ENCODE measurements at regions not wholly inside any gene's neighbourhood (a gene's known extent, or its start where the extent isn't known, plus 50 kb on each side); places are given as distances from the start of the nearest gene placed in this dataset.

- TF ChIP-seq POLR2A (IDR thresholded peaks at IDR 0.05; ENCODE audit: low read depth, low read length) (no peak), POLR2AphosphoS5 (IDR thresholded peaks at IDR 0.05; ENCODE audit: low read length) (no peak), MAX (IDR thresholded peaks at IDR 0.05; ENCODE audit: low read depth, low read length) (no peak), TAF1 (IDR thresholded peaks at IDR 0.05; ENCODE audit: borderline replicate concordance, low read depth, low read length) (no peak), CTCF (IDR thresholded peaks at IDR 0.05 in 2 of 3, conservative IDR thresholded peaks at IDR 0.05 in 1 of 3; ENCODE audit: control insufficient read depth in 2 of 3, extremely low read depth in 1 of 3, insufficient read depth in 1 of 3, low read depth in 3 of 3, low read length in 3 of 3) (no peak), HDAC6 (IDR thresholded peaks at IDR 0.05; ENCODE audit: unreplicated experiment) (no peak), ATF7 (IDR thresholded peaks at IDR 0.05; ENCODE audit: low read depth) (no peak), USF1 (IDR thresholded peaks at IDR 0.05; ENCODE audit: borderline replicate concordance, extremely low read length, insufficient read depth, low read depth, low read length) (no peak), SPI1 (IDR thresholded peaks at IDR 0.05; ENCODE audit: borderline replicate concordance, insufficient read depth, low read depth, low read length) (no peak), YY1 (IDR thresholded peaks at IDR 0.05; ENCODE audit: low read depth, low read length) (no peak), RAD21 (IDR thresholded peaks at IDR 0.05; ENCODE audit: insufficient read depth, low read depth, low read length) (no peak), BACH1 (IDR thresholded peaks at IDR 0.05; ENCODE audit: borderline replicate concordance) (no peak), EP300 (IDR thresholded peaks at IDR 0.05; ENCODE audit: borderline replicate concordance in 1 of 2, control insufficient read depth in 1 of 2, low read depth in 2 of 2, low read length in 2 of 2) (no peak)
- TF ChIP-seq, protein P1, sequence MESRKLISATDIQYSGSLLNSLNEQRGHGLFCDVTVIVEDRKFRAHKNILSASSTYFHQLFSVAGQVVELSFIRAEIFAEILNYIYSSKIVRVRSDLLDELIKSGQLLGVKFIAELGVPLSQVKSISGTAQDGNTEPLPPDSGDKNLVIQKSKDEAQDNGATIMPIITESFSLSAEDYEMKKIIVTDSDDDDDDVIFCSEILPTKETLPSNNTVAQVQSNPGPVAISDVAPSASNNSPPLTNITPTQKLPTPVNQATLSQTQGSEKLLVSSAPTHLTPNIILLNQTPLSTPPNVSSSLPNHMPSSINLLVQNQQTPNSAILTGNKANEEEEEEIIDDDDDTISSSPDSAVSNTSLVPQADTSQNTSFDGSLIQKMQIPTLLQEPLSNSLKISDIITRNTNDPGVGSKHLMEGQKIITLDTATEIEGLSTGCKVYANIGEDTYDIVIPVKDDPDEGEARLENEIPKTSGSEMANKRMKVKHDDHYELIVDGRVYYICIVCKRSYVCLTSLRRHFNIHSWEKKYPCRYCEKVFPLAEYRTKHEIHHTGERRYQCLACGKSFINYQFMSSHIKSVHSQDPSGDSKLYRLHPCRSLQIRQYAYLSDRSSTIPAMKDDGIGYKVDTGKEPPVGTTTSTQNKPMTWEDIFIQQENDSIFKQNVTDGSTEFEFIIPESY (IDR thresholded peaks at IDR 0.05): no peak
Observed at GRCh38 chr5:60163762-60164161, 270.2 kb upstream of the PDE4D start.
